GM12878 (cell line): ENCODE measurements at regions not wholly inside any gene's neighbourhood (a gene's known extent, or its start where the extent isn't known, plus 50 kb on each side); places are given as distances from the start of the nearest gene placed in this dataset.

Experiments
- ASH2L ChIP-seq: fragments of 300-600, 200-600 bp; sonication (generic); IDR thresholded peaks from 2 replicates; pipeline ENCODE4 v1.6.1; 2017; ENCODE audit warnings: low read depth, mild to moderate bottlenecking, borderline replicate concordance
- E2F8 ChIP-seq: fragments of 450-650 bp; IDR thresholded peaks from 2 replicates; pipeline ENCODE4 v1.6.1; 2018; ENCODE audit warnings: mild to moderate bottlenecking, low read depth, moderate library complexity; ENCODE audit not compliant: partially characterized antibody
- ELK1 ChIP-seq: IDR thresholded peaks from 2 replicates; pipeline ENCODE4 v1.6.1; 2012; ENCODE audit warnings: low read depth, low read length, improper control_type of control experiment
- ETV6 ChIP-seq, 2 experiments: fragments of 450-650 bp in 1 of 2; IDR thresholded peaks in 1 of 2; conservative IDR thresholded peaks in 1 of 2; 2 replicates each; pipeline ENCODE4 v1.6.1; 2014; ENCODE audit warnings: antibody characterized with exemption in 1 of 2, borderline replicate concordance in 1 of 2, low read depth in 1 of 2, mild to moderate bottlenecking in 1 of 2, moderate library complexity in 1 of 2
- FOXK2 ChIP-seq: fragments of 450-650 bp; IDR thresholded peaks from 2 replicates; pipeline ENCODE4 v1.6.1; 2017; ENCODE audit warnings: mild to moderate bottlenecking, moderate library complexity
- HCFC1 ChIP-seq: fragments of 150-350 bp; IDR thresholded peaks from 2 replicates; pipeline ENCODE4 v1.6.1; 2014; ENCODE audit warnings: low read length
- IKZF2 ChIP-seq, 2 experiments: fragments of 450-650 bp; IDR thresholded peaks; 2 replicates each; pipeline ENCODE4 v1.6.1; 2017; ENCODE audit warnings: mild to moderate bottlenecking in 2 of 2, moderate library complexity in 2 of 2
- JUNB ChIP-seq: IDR thresholded peaks from 2 replicates; pipeline ENCODE4 v1.6.1; 2016; ENCODE audit warnings: antibody characterized with exemption, mild to moderate bottlenecking
- NFIC ChIP-seq: IDR thresholded peaks from 2 replicates; pipeline ENCODE4 v1.6.1; 2012; ENCODE audit warnings: low read depth, mild to moderate bottlenecking, inconsistent platforms, low read length, moderate library complexity
- NRF1 ChIP-seq: conservative IDR thresholded peaks from 2 replicates; pipeline ENCODE4 v1.6.1; 2011; ENCODE audit warnings: mild to moderate bottlenecking, low read depth, low read length, improper control_type of control experiment
- PAX5 ChIP-seq: IDR thresholded peaks from 2 replicates; pipeline ENCODE4 v1.6.1; 2011; ENCODE audit warnings: low read depth, low read length, borderline replicate concordance
- PML ChIP-seq: IDR thresholded peaks from 2 replicates; pipeline ENCODE4 v1.6.1; 2012; ENCODE audit warnings: low read length, inconsistent platforms
- PRDM15 ChIP-seq: fragments of 450-650 bp; formaldehyde crosslinking; IDR thresholded peaks from 2 replicates; pipeline ENCODE4 v1.4.0; 2020; ENCODE audit warnings: mild to moderate bottlenecking, moderate library complexity
- RELA ChIP-seq: fragments of 450-650 bp; IDR thresholded peaks from 2 replicates; pipeline ENCODE4 v1.8.0; 2014; ENCODE audit warnings: borderline replicate concordance; ENCODE audit not compliant: partially characterized antibody
- STAT3 ChIP-seq: IDR thresholded peaks from 2 replicates; pipeline ENCODE4 v1.6.1; 2011; ENCODE audit warnings: low read depth, low read length, improper control_type of control experiment
- TARDBP ChIP-seq: IDR thresholded peaks from 2 replicates; pipeline ENCODE4 v1.6.1; 2016; ENCODE audit warnings: borderline replicate concordance
- TCF7 ChIP-seq: IDR thresholded peaks from 2 replicates; pipeline ENCODE4 v1.6.1; 2014; ENCODE audit warnings: antibody characterized with exemption, borderline replicate concordance
- TF ChIP-seq, protein P1 (sequence below): IDR thresholded peaks from 2 replicates; pipeline ENCODE4 v1.6.1; 2012; ENCODE audit warnings: mild to moderate bottlenecking, low read depth, low read length
- TF ChIP-seq, protein P2 (sequence below): fragments of 450-650 bp; IDR thresholded peaks from 2 replicates; pipeline ENCODE4 v1.6.1; 2016; ENCODE audit warnings: mild to moderate bottlenecking

GRCh38 chr5:163106098-163106497, 331.3 kb upstream of the CCNG1 start (continued):
- TF ChIP-seq NFIC (peak; percentile 37; the same call in 1 of the 2 replicates), PRDM15 (CRISPR knock-in tag) (no peak), PAX5 (no peak), PML (no peak), TCF7 (no peak), E2F8 (no peak), JUNB (0 out of 2 replicates have a peak, but pooled peaks have one; percentile 35), TARDBP (no peak), ETV6 (conservative IDR thresholded peaks at IDR 0.05 in 1 of 2, IDR thresholded peaks at IDR 0.05 in 1 of 2; ENCODE audit: borderline replicate concordance in 1 of 2, low read depth in 1 of 2) (no peak), RELA (no peak), STAT3 (no peak), FOXK2 (no peak), ASH2L (no peak), IKZF2 (IDR thresholded peaks at IDR 0.05) (peak in 1 of 2 experiments; percentile 8; a peak in 1 of 4 replicates), HCFC1 (no peak), NRF1 (no peak), ELK1 (no peak)
- TF ChIP-seq, protein P1, sequence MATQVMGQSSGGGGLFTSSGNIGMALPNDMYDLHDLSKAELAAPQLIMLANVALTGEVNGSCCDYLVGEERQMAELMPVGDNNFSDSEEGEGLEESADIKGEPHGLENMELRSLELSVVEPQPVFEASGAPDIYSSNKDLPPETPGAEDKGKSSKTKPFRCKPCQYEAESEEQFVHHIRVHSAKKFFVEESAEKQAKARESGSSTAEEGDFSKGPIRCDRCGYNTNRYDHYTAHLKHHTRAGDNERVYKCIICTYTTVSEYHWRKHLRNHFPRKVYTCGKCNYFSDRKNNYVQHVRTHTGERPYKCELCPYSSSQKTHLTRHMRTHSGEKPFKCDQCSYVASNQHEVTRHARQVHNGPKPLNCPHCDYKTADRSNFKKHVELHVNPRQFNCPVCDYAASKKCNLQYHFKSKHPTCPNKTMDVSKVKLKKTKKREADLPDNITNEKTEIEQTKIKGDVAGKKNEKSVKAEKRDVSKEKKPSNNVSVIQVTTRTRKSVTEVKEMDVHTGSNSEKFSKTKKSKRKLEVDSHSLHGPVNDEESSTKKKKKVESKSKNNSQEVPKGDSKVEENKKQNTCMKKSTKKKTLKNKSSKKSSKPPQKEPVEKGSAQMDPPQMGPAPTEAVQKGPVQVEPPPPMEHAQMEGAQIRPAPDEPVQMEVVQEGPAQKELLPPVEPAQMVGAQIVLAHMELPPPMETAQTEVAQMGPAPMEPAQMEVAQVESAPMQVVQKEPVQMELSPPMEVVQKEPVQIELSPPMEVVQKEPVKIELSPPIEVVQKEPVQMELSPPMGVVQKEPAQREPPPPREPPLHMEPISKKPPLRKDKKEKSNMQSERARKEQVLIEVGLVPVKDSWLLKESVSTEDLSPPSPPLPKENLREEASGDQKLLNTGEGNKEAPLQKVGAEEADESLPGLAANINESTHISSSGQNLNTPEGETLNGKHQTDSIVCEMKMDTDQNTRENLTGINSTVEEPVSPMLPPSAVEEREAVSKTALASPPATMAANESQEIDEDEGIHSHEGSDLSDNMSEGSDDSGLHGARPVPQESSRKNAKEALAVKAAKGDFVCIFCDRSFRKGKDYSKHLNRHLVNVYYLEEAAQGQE, result no peak
- TF ChIP-seq, protein P2, sequence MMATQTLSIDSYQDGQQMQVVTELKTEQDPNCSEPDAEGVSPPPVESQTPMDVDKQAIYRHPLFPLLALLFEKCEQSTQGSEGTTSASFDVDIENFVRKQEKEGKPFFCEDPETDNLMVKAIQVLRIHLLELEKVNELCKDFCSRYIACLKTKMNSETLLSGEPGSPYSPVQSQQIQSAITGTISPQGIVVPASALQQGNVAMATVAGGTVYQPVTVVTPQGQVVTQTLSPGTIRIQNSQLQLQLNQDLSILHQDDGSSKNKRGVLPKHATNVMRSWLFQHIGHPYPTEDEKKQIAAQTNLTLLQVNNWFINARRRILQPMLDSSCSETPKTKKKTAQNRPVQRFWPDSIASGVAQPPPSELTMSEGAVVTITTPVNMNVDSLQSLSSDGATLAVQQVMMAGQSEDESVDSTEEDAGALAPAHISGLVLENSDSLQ, result peak; percentile 93
